Spleen (tissue), 7 donors: ENCODE measurements at regions not wholly inside any gene's neighbourhood (a gene's known extent, or its start where the extent isn't known, plus 50 kb on each side); places are given as distances from the start of the nearest gene placed in this dataset.

ENCODE experiments used
- POLR2AphosphoS5 ChIP-seq, 3 donors: sonication (generic); formaldehyde crosslinking; IDR thresholded peaks; one replicate each; pipeline ENCODE4 v1.5.1; 2017; ENCODE audit warnings: antibody characterized with exemption in 3 of 3
- TF ChIP-seq, protein P1 (sequence below), 11 experiments: fragments of 200-600 bp in 7 of 11; fragments of 450-650 bp in 4 of 11; sonication (generic) in 4 of 11; IDR thresholded peaks in 8 of 11; conservative IDR thresholded peaks in 3 of 11; 1 replicate in 7 of 11; 2 replicates in 4 of 11; pipeline versions ENCODE4 v1.4.0 to v1.8.0; 2016 to 2021; ENCODE audit warnings: antibody characterized with exemption in 11 of 11, inconsistent platforms in 4 of 11, mild to moderate bottlenecking in 1 of 11
- donor health status: DM: no; HTN: no; CAD: no; lungs with moderate emphysema.
- donor health status: DM: no; HTN: no; CAD: no.
- donor health status: DM: no; HTN: no; CAD: no.

DNA sequence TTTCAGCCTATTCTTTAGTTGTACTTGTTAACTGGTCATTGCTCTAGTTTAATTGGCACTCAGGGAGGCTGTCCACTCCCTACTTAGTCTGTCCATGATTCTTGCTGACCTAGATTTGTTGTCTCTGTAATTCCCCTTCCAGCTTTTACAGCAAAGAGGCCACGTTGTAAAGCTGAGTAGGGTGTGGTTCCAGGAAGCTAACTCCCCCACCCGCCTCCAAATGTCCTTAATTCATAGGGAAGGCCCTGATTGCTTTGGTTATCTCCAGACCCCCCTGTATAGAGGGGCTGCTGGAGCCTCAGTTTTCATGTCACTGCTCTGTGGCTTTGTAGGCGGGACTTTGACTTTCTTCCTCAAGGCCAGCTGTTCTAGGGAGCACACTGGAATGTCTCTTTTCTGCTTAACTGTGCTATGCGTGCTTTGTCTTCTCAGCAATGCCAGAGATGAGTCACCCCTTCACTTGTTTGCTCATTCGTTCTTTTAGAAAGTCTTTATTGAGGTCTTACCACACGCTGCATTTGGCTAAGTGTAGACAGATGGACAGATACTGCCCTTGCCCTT lies 175.1 kb upstream of the JAG1 start:
- TF ChIP-seq POLR2AphosphoS5 (IDR thresholded peaks at IDR 0.05) = no peak
- TF ChIP-seq, protein P1, sequence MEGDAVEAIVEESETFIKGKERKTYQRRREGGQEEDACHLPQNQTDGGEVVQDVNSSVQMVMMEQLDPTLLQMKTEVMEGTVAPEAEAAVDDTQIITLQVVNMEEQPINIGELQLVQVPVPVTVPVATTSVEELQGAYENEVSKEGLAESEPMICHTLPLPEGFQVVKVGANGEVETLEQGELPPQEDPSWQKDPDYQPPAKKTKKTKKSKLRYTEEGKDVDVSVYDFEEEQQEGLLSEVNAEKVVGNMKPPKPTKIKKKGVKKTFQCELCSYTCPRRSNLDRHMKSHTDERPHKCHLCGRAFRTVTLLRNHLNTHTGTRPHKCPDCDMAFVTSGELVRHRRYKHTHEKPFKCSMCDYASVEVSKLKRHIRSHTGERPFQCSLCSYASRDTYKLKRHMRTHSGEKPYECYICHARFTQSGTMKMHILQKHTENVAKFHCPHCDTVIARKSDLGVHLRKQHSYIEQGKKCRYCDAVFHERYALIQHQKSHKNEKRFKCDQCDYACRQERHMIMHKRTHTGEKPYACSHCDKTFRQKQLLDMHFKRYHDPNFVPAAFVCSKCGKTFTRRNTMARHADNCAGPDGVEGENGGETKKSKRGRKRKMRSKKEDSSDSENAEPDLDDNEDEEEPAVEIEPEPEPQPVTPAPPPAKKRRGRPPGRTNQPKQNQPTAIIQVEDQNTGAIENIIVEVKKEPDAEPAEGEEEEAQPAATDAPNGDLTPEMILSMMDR (IDR thresholded peaks at IDR 0.05 in 8 of 11, conservative IDR thresholded peaks at IDR 0.05 in 3 of 11) = no peak
